H1 (cell line): ENCODE measurements at regions not wholly inside any gene's neighbourhood (a gene's known extent, or its start where the extent isn't known, plus 50 kb on each side); places are given as distances from the start of the nearest gene placed in this dataset.

ENCODE experiments used
- CTCF ChIA-PET: fragments of 300-600 bp; sonication (Branson Sonifier 250); formaldehyde crosslinking; loops from one replicate; lab custom pipeline; 2021; ENCODE audit not compliant: partially characterized antibody; lab: Charles Lee
- POLR2A ChIA-PET: fragments of 300-600 bp; sonication (Branson Sonifier 250); formaldehyde crosslinking; loops from one replicate; lab custom pipeline; 2021; ENCODE audit warnings: inconsistent platforms; ENCODE audit not compliant: partially characterized antibody; lab: Charles Lee
- DNase-seq, 2 experiments: peaks; one replicate each; pipeline versions ENCODE4 v3.0.0 to v3.0.0-alpha.2; 2010 to 2022; ENCODE audit warnings: low spot score in 2 of 2, low read depth in 1 of 2, mixed read lengths in 1 of 2
- FAIRE-seq: peaks from 2 replicates; lab custom pipeline; 2011; peaks lifted over from hg19 to GRCh38; lab: Jason Lieb, UNC
- H2AFZ ChIP-seq: 2 replicates; pipeline ENCODE4 v1.8.1; 2012; ENCODE audit warnings: low read length, inconsistent platforms
- H2AK5ac ChIP-seq: 2 replicates; pipeline ENCODE4 v1.6.1; 2013; ENCODE audit warnings: low read depth, low read length
- H2BK120ac ChIP-seq: replicated peaks from 2 replicates; pipeline ENCODE3; 2013; ENCODE audit warnings: low read depth, low read length, inconsistent platforms
- H2BK12ac ChIP-seq: 2 replicates; pipeline ENCODE4 v1.6.1; 2013; ENCODE audit warnings: low read depth, low read length
- H2BK15ac ChIP-seq: 2 replicates; pipeline ENCODE4 v1.6.1; 2013; ENCODE audit warnings: low read length
- H2BK20ac ChIP-seq: 2 replicates; pipeline ENCODE4 v1.6.1; 2013; ENCODE audit warnings: low read length
- H2BK5ac ChIP-seq: 2 replicates; pipeline ENCODE4 v1.6.1; 2013; ENCODE audit warnings: low read depth, low read length
- H3K14ac ChIP-seq: 2 replicates; pipeline ENCODE4 v1.6.1; 2013; ENCODE audit warnings: inconsistent platforms; ENCODE audit not compliant: insufficient read length
- H3K18ac ChIP-seq: 2 replicates; pipeline ENCODE4 v1.6.1; 2013; ENCODE audit warnings: low read length; ENCODE audit errors: extremely low read depth
- H3K23ac ChIP-seq: 2 replicates; pipeline ENCODE4 v1.6.1; 2013; ENCODE audit warnings: inconsistent platforms; ENCODE audit not compliant: insufficient read length
- H3K23me2 ChIP-seq: 2 replicates; pipeline ENCODE4 v1.6.1; 2013; ENCODE audit warnings: low read depth, low read length
- H3K27ac ChIP-seq: 2 replicates; pipeline ENCODE4 v1.6.1; 2011; ENCODE audit warnings: low read depth, low read length, inconsistent platforms
- H3K27me3 ChIP-seq, 4 experiments: replicated peaks in 1 of 4; 1 replicate in 1 of 4; 2 replicates in 3 of 4; pipeline versions ENCODE4 v1.6.1 to v1.8.1; 2011 to 2013; ENCODE audit warnings: low read length in 3 of 4, mild to moderate bottlenecking in 3 of 4, inconsistent platforms in 2 of 4, mixed read lengths in 2 of 4, moderate library complexity in 1 of 4; ENCODE audit not compliant: control insufficient read depth in 3 of 4, insufficient read depth in 3 of 4; ENCODE audit errors: extremely low read depth in 1 of 4
- H3K36me3 ChIP-seq, 4 experiments: 2 replicates each; pipeline versions ENCODE4 v1.6.1 to v1.8.1; 2011 to 2013; ENCODE audit warnings: mild to moderate bottlenecking in 4 of 4, low read length in 3 of 4, moderate library complexity in 2 of 4, control low read depth in 1 of 4, inconsistent platforms in 1 of 4; ENCODE audit not compliant: insufficient read depth in 4 of 4, control insufficient read depth in 2 of 4
- H3K4ac ChIP-seq: replicated peaks from 2 replicates; pipeline ENCODE3; 2013; ENCODE audit warnings: low read length, low read depth, mixed read lengths, inconsistent platforms; ENCODE audit not compliant: insufficient read length
- H3K4me1 ChIP-seq, 4 experiments: replicated peaks in 1 of 4; 1 replicate in 1 of 4; 2 replicates in 3 of 4; pipeline versions ENCODE4 v1.6.1 to v1.8.1; 2011 to 2013; ENCODE audit warnings: low read length in 3 of 4, inconsistent platforms in 2 of 4, mixed read lengths in 1 of 4; ENCODE audit not compliant: insufficient read depth in 4 of 4, control insufficient read depth in 3 of 4
- H3K4me2 ChIP-seq, 2 experiments: 2 replicates each; pipeline versions ENCODE4 v1.6.1 to v1.8.1; 2011 to 2013; ENCODE audit warnings: low read depth in 2 of 2, low read length in 2 of 2, control low read depth in 1 of 2, inconsistent platforms in 1 of 2, mild to moderate bottlenecking in 1 of 2; ENCODE audit not compliant: insufficient read depth in 1 of 2
- H3K4me3 ChIP-seq, 4 experiments: fragments of 200-600, 300-600 bp in 1 of 4; sonication (generic), shearing (Covaris generic), sonication (Bioruptor Twin) in 1 of 4; 2 replicates each; pipeline versions ENCODE4 v1.5.1 to v1.8.1; 2011 to 2016; ENCODE audit warnings: low read length in 4 of 4, low read depth in 3 of 4, control low read depth in 2 of 4, inconsistent platforms in 2 of 4, mild to moderate bottlenecking in 2 of 4, mixed read lengths in 1 of 4, moderate library complexity in 1 of 4; ENCODE audit not compliant: insufficient read depth in 2 of 4; ENCODE audit errors: extremely low read depth in 1 of 4
- H3K56ac ChIP-seq: replicated peaks from 2 replicates; pipeline ENCODE3; 2013; ENCODE audit warnings: low read depth, mild to moderate bottlenecking, mixed read lengths, low read length, inconsistent platforms; ENCODE audit not compliant: insufficient read length
- H3K79me1 ChIP-seq: 2 replicates; pipeline ENCODE4 v1.6.1; 2013; ENCODE audit warnings: low read depth, low read length, control low read depth
- H3K79me2 ChIP-seq, 2 experiments: 2 replicates each; pipeline versions ENCODE4 v1.6.1 to v1.8.1; 2012 to 2013; ENCODE audit warnings: low read length in 2 of 2, mild to moderate bottlenecking in 2 of 2, inconsistent platforms in 1 of 2; ENCODE audit not compliant: insufficient read depth in 2 of 2, control insufficient read depth in 1 of 2
- H3K9ac ChIP-seq, 4 experiments: replicated peaks in 1 of 4; 1 replicate in 1 of 4; 2 replicates in 3 of 4; pipeline versions ENCODE4 v1.6.1 to v1.8.1; 2011 to 2013; ENCODE audit warnings: low read depth in 3 of 4, low read length in 3 of 4, control low read depth in 2 of 4, mild to moderate bottlenecking in 2 of 4, moderate library complexity in 2 of 4, inconsistent platforms in 1 of 4; ENCODE audit errors: extremely low read depth in 1 of 4
- H3K9me3 ChIP-seq, 2 experiments: 2 replicates each; pipeline versions ENCODE4 v1.6.1 to v1.8.1; 2012 to 2013; ENCODE audit warnings: mild to moderate bottlenecking in 2 of 2, moderate library complexity in 2 of 2, control low read depth in 1 of 2, inconsistent platforms in 1 of 2, low read depth in 1 of 2, low read length in 1 of 2, mixed read lengths in 1 of 2; ENCODE audit not compliant: insufficient read depth in 2 of 2
- H4K20me1 ChIP-seq, 2 experiments: replicated peaks in 1 of 2; 2 replicates each; pipeline versions ENCODE3 to v1.8.1; 2011 to 2013; ENCODE audit warnings: inconsistent platforms in 2 of 2, low read length in 2 of 2, mild to moderate bottlenecking in 1 of 2; ENCODE audit not compliant: insufficient read depth in 2 of 2, control insufficient read depth in 1 of 2
- H4K5ac ChIP-seq: 2 replicates; pipeline ENCODE4 v1.6.1; 2013; ENCODE audit warnings: low read length, low read depth, mixed read lengths, inconsistent platforms; ENCODE audit not compliant: insufficient read length
- H4K8ac ChIP-seq: 2 replicates; pipeline ENCODE4 v1.8.0; 2013; ENCODE audit warnings: mild to moderate bottlenecking, moderate library complexity, low read length, inconsistent platforms; ENCODE audit not compliant: insufficient read depth; ENCODE audit errors: extremely low read depth
- H4K91ac ChIP-seq: replicated peaks from 2 replicates; pipeline ENCODE3; 2013; ENCODE audit warnings: low read length, mixed read lengths, inconsistent platforms; ENCODE audit not compliant: insufficient read length
- ASH2L ChIP-seq: fragments of 200-600, 300-600 bp; sonication (generic); IDR thresholded peaks from one replicate; pipeline ENCODE4 v1.7.1; 2017; ENCODE audit warnings: low read length
- CBX5 ChIP-seq: fragments of 300-800, 300-1000 bp; sonication (generic); IDR thresholded peaks from 2 replicates; pipeline ENCODE4 v1.7.1; 2016; ENCODE audit warnings: antibody characterized with exemption, low read length, low read depth
- EZH2 ChIP-seq: fragments of 200-600 bp; sonication (generic); IDR thresholded peaks from 2 replicates; pipeline ENCODE4 v1.7.1; 2012; ENCODE audit warnings: low read depth, mild to moderate bottlenecking, moderate library complexity, low read length, inconsistent platforms; ENCODE audit not compliant: severe bottlenecking
- KDM4A ChIP-seq: IDR thresholded peaks from one replicate; pipeline ENCODE4 v1.7.1; 2012; ENCODE audit warnings: low read depth, mild to moderate bottlenecking, moderate library complexity, low read length, inconsistent platforms; ENCODE audit not compliant: severe bottlenecking
- PHF8 ChIP-seq: fragments of 200-600 bp; sonication (generic); conservative IDR thresholded peaks from 2 replicates; pipeline ENCODE4 v1.7.1; 2012; ENCODE audit warnings: low read depth, mild to moderate bottlenecking, inconsistent platforms, low read length, moderate library complexity
- POLR2A ChIP-seq, 2 experiments: IDR thresholded peaks; 1 replicate in 1 of 2; 2 replicates in 1 of 2; pipeline ENCODE4 v1.6.1; 2011; ENCODE audit warnings: low read depth in 2 of 2, low read length in 2 of 2, mild to moderate bottlenecking in 2 of 2; ENCODE audit errors: control extremely low read depth in 1 of 2
- RAD21 ChIP-seq, 2 experiments: IDR thresholded peaks in 1 of 2; conservative IDR thresholded peaks in 1 of 2; 2 replicates each; pipeline ENCODE4 v1.6.1; 2011; ENCODE audit warnings: low read depth in 2 of 2, low read length in 2 of 2, improper control_type of control experiment in 1 of 2, inconsistent platforms in 1 of 2, mild to moderate bottlenecking in 1 of 2, moderate library complexity in 1 of 2
- RFX5 ChIP-seq: IDR thresholded peaks from 2 replicates; pipeline ENCODE4 v1.6.1; 2011; ENCODE audit warnings: low read depth, low read length, improper control_type of control experiment, borderline replicate concordance
- SP1 ChIP-seq: IDR thresholded peaks from 2 replicates; pipeline ENCODE4 v1.6.1; 2011; ENCODE audit warnings: low read depth, low read length
- WGBS, 2 experiments: shearing (Covaris generic) in 1 of 2; methylation state at CpG; one replicate each; pipeline versions ENCODE4 v1.1.6 to v1.1.7; 2013 to 2015; ENCODE audit warnings: low lambda C conversion rate in 2 of 2, mixed read lengths in 2 of 2, inconsistent platforms in 1 of 2, low coverage in 1 of 2, missing lambda C conversion rate in 1 of 2; ENCODE audit not compliant: insufficient replicate concordance in 2 of 2, insufficient coverage in 1 of 2, insufficient read length in 1 of 2; ENCODE audit errors: extremely low coverage in 1 of 2, missing lambda C conversion rate in 1 of 2; 5-methylcytosine and 5-hydroxymethylcytosine counted together

GRCh38 chr6:27809939-27810767 is 102.0 kb downstream of the OR2B2 start:
- H2AK5ac ChIP-seq = 0 out of 2 replicates have a peak overlapping the region, but pooled peaks have one; percentile 27
- H3K9ac ChIP-seq = peak overlapping the region; percentile 63 to 97 (median 95)
- 2% methylated on average over 51 of the region's 51 CpGs; no CpG with 5 or more reads in 1 of the 2 experiments for WGBS, 2 experiments
- H4K91ac ChIP-seq = no peak overlapping the region
- H3K4me3 ChIP-seq = peak overlapping the region; percentile 78 to 96 (median 89)
- ChIA-PET CTCF (interaction anchor here (1.1 to 4.0 kb wide), 8 partner anchors 8 to 664 kb away, joined by 3 to 11 read pairs (median 4); no protein-coding TSS in a partner anchor), POLR2A (interaction anchor here (0.7 to 11.2 kb wide), 34 partner anchors 11 to 1789 kb away, joined by 3 to 959 read pairs (median 28); a partner anchor contains a TSS)
- no peak overlapping the region for H2BK15ac ChIP-seq
- FAIRE-seq (no peak), DNase-seq (peak in 1 of 2 experiments; percentile 78)
- H3K23ac ChIP-seq = no peak overlapping the region
- peak overlapping the region; percentile 99 for H3K18ac ChIP-seq
- peak overlapping the region; percentile 98 for H2BK5ac ChIP-seq
- no peak overlapping the region for H2BK20ac ChIP-seq
- peaks cover 0 to 6% of the 10 kb centered on the region in 2 experiments; a peak in 1 of 4 replicates for H3K79me2 ChIP-seq
- peak overlapping the region; percentile 66; the same call in 1 of the 2 replicates for H4K8ac ChIP-seq
- H3K27ac ChIP-seq = peak overlapping the region; percentile 84
- H3K4ac ChIP-seq = no peak overlapping the region
- H4K20me1 ChIP-seq = no peaks in the 10 kb centered on the region
- H2BK120ac ChIP-seq = peak overlapping the region; percentile 50
- H3K23me2 ChIP-seq = peaks cover 17% of the 10 kb centered on the region; the same call in 1 of the 2 replicates
- peak overlapping the region; percentile 63 for H4K5ac ChIP-seq
- H3K36me3 ChIP-seq = no peaks in the 10 kb centered on the region
- no peak overlapping the region for H2AFZ ChIP-seq
- no peak overlapping the region for H3K14ac ChIP-seq
- H3K79me1 ChIP-seq = no peaks in the 10 kb centered on the region
- H3K9me3 ChIP-seq = peaks cover 0 to 2% of the 10 kb centered on the region in 2 experiments; a peak in 1 of 4 replicates
- H3K56ac ChIP-seq = peak overlapping the region; percentile 80
- H3K4me1 ChIP-seq = peaks cover 0 to 6% (median 3%) of the 10 kb centered on the region in 4 experiments; a peak in 4 of 7 replicates
- no peaks in the 10 kb centered on the region for H3K27me3 ChIP-seq
- H3K4me2 ChIP-seq = peak overlapping the region; percentile 81 to 99
- 0 out of 2 replicates have a peak overlapping the region, but pooled peaks have one; percentile 76 for H2BK12ac ChIP-seq
- peak; percentile 33 for TF ChIP-seq KDM4A
- peak; percentile 98 to 100 for TF ChIP-seq POLR2A (IDR thresholded peaks at IDR 0.05; ENCODE audit: control extremely low read depth in 1 of 2, low read depth in 2 of 2, low read length in 2 of 2)
- TF ChIP-seq RAD21 (IDR thresholded peaks at IDR 0.05 in 1 of 2, conservative IDR thresholded peaks at IDR 0.05 in 1 of 2; ENCODE audit: low read depth in 2 of 2, low read length in 2 of 2) = no peak
- TF ChIP-seq RFX5 = no peak
- TF ChIP-seq EZH2 = no peak
- TF ChIP-seq PHF8 = peak; percentile 81
- TF ChIP-seq ASH2L = peak; percentile 77
- peak; percentile 89 for TF ChIP-seq SP1
- TF ChIP-seq CBX5 = no peak
